ENCODE measurements at regions not wholly inside any gene's neighbourhood (a gene's known extent, or its start where the extent isn't known, plus 50 kb on each side); places are given as distances from the start of the nearest gene placed in this dataset.
"Not testable (repeated sequence)": the region's sequence is repeated elsewhere in the genome, so short reads cannot be mapped to it uniquely, and the experiment has no call there.

DNA sequence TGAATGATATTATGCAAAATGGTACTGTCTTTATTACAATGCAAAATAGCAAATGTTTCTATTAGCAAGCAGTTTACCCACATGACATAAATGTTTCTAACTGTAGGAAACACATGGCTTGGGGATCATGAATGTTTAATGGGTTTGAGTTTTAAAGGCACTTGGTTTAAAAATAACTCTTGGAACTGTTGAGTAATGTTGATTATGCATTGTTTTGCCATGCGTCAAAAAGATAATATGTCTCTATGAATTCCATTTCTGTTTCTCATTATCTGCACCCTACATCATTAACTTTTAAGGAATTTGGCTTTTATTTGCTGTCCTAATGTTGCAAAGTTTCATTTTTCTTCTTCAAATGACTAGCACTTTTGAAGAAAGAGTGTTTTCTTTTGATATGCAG lies 1355.5 kb downstream of the SUCLG1 start:
- Mint-ChIP-seq H3K4me1 (ENCODE audit: low read depth) (no peaks in the 10 kb centered on the region), H3K9me3 (peaks cover 15% of the 10 kb centered on the region)

DNA sequence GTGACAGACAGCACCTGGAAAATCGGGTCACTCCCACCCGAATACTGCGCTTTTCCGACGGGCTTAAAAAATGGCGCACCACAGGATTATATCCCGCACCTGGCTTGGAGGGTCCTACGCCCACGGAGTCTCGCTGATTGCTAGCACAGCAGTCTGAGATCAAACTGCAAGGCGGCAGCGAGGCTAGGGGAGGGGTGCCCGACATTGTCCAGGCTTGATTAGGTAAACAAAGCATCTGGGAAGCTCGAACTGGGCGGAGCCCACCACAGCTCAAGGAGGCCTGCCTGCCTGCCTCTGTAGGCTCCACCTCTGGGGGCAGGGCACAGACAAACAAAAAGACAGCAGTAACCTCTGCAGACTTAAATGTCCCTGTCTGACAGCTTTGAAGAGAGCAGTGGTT lies 1370.0 kb downstream of the SUCLG1 start:
- H3K27me3 Mint-ChIP-seq; H3K27ac Mint-ChIP-seq; H3K9me3 Mint-ChIP-seq; POLR2A ChIA-PET; intact Hi-C loops (cut with micrococcal nuclease); H3K4me3 Mint-ChIP-seq; DNase-seq; H3K36me3 Mint-ChIP-seq; H3K4me1 Mint-ChIP-seq (ENCODE audit: low read depth); CTCF ChIA-PET: not testable (repeated sequence)

More for the DNA sequence above, 1355.5 kb downstream of the SUCLG1 start:
- no peak for DNase-seq
- no peaks in the 10 kb centered on the region for H3K36me3 Mint-ChIP-seq
- CTCF ChIA-PET, result no interaction called here
- POLR2A ChIA-PET, result no interaction called here
- intact Hi-C loops (cut with micrococcal nuclease), result no loop called here
- H3K27me3 Mint-ChIP-seq, result no peaks in the 10 kb centered on the region
- H3K4me3 Mint-ChIP-seq, result no peak overlapping the region
- no peak overlapping the region for H3K27ac Mint-ChIP-seq

DNA sequence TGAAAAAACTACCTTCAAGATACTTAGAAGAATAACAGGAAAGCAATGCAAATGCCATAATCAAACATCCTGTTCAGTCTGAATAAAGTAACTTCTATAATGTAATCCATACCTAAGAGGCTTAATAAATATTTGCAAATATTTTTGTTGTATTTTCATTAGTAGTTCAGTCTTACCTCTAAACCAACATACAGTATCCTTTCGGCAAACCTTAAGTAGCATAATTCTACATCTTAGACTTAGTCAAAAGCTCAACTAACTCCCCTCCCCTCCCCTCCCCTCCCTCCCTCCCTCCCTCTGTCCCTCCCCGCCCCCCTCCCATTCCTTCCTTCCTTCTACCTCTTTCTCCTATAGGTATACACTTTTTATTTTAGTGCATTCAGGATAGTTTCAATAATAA lies 1373.2 kb downstream of the SUCLG1 start:
- no peaks in the 10 kb centered on the region for H3K36me3 Mint-ChIP-seq
- DNase-seq, result no peak
- H3K4me3 Mint-ChIP-seq, result no peak overlapping the region
- intact Hi-C loops (cut with micrococcal nuclease), result no loop called here
- H3K4me1 Mint-ChIP-seq (ENCODE audit: low read depth), result no peaks in the 10 kb centered on the region
- H3K27me3 Mint-ChIP-seq, result no peaks in the 10 kb centered on the region
- no peak overlapping the region for H3K27ac Mint-ChIP-seq
- POLR2A ChIA-PET, result no interaction called here
- no peaks in the 10 kb centered on the region for H3K9me3 Mint-ChIP-seq
- CTCF ChIA-PET, result no interaction called here

DNA sequence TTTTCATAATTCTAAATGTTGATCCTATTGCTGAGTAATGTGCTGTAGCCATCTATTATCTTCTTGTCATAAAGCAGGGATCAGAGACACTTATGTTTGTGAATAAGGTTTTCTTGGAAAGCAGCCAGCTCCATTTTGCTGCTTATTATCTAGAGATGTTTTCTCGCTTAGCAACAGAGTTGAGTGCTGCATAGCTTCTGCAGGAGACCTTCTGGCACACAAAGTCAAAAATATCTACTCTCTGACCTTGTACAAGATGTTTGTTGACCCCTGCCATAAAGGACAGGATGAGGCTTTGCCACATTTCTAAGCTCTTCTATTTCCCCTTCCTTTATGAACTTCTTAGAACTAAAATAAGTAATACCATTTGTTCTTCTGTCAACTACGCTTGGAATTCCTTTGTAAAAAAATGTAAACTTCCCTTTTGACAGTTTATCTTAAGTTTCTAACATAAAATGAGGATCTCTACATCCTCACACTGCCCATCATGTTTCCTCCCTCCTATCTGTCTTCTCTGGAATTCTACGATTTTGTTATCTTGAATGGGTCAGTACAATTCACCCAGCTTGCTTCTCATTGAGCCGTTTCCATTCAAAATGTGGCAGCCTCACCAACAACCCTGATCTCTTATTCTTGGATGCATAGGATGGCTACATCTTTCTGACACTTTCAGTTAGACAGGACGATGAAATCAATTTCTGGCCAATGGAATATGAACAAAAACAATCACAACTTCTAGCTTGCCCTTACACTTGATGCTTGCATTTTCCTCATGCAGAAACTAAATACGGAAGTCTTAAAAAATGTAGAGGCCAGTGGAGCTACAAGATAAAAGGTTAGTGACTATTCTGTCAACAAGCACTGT lies 1377.0 kb downstream of the SUCLG1 start:
- H3K4me3 Mint-ChIP-seq, result no peak overlapping the region
- POLR2A ChIA-PET, result no interaction called here
- no peaks in the 10 kb centered on the region for H3K4me1 Mint-ChIP-seq (ENCODE audit: low read depth)
- H3K27me3 Mint-ChIP-seq, result no peaks in the 10 kb centered on the region
- no peaks in the 10 kb centered on the region for H3K9me3 Mint-ChIP-seq
- CTCF ChIA-PET, result no interaction called here
- H3K36me3 Mint-ChIP-seq, result no peaks in the 10 kb centered on the region
- no peak overlapping the region for H3K27ac Mint-ChIP-seq
- intact Hi-C loops (cut with micrococcal nuclease), result no loop called here
- no peak for DNase-seq

DNA sequence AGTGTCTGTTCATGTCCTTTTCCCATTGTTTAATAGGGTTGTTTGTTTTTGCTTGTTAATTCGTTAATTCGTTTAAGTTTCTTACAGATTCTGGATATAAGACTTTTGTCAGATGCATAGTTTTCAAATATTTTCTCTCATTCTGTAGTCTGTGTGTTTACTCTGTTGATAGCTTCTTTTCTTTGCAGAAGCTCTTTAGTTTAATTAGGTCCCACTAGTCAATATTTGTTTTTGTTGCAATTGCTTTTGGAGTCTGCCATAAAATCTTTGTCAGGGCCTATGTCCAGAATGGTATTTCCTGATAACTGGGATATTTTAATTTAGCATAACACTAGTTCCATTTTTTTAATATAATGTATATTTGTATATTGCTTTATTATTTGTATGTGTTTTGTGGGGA lies 1380.1 kb downstream of the SUCLG1 start:
- no peak overlapping the region for H3K4me3 Mint-ChIP-seq
- intact Hi-C loops (cut with micrococcal nuclease), result no loop called here
- H3K9me3 Mint-ChIP-seq, result no peaks in the 10 kb centered on the region
- CTCF ChIA-PET, result no interaction called here
- no peaks in the 10 kb centered on the region for H3K4me1 Mint-ChIP-seq (ENCODE audit: low read depth)
- no peaks in the 10 kb centered on the region for H3K27me3 Mint-ChIP-seq
- DNase-seq, result no peak
- POLR2A ChIA-PET, result no interaction called here
- H3K36me3 Mint-ChIP-seq, result no peaks in the 10 kb centered on the region
- H3K27ac Mint-ChIP-seq, result no peak overlapping the region

DNA sequence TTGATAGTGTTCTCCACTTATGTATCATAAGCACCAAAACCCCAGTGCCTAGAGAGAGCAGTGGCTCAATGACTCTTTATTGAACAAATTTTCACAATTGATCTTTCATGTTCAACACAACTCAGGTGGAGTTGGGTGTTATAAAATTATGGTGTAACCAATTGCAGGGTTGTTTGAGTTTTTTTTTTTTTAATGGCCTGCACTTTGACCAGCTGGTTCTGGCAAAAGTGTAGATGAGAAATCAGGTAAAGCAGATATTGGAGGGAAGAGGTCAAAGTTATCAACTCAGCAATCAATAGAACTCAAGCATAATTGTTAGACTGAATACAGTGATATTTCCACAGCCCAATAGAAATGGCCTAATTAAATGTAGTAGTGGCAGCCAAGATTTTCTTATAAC lies 1386.3 kb downstream of the SUCLG1 start:
- intact Hi-C loops (cut with micrococcal nuclease), result no loop called here
- CTCF ChIA-PET, result no interaction called here
- H3K9me3 Mint-ChIP-seq, result peaks cover 3% of the 10 kb centered on the region

DNA sequence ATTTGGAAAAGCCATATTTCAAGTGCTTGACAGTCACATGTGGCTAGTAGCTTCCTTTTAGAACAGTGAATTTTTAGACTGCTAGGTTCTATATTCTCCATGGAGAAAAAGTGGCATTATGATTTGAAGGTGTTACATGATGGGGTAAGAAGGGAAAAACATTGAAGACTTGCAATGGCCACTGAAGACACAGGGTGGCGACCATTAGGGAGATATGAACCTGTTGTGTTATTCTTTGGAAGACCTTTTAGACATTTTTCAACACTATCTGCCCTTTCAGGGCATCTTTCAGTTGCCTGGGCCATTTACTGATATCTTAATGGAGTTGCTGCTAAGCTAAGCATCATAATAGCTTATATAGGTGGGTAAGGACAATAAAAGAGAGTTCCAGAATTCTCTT lies 1387.2 kb downstream of the SUCLG1 start:
- Mint-ChIP-seq H3K27ac (no peak overlapping the region), H3K9me3 (peaks cover 3% of the 10 kb centered on the region), H3K36me3 (no peaks in the 10 kb centered on the region), H3K27me3 (no peaks in the 10 kb centered on the region), H3K4me3 (no peak overlapping the region), H3K4me1 (ENCODE audit: low read depth) (no peaks in the 10 kb centered on the region)
- DNase-seq, result no peak
- intact Hi-C loops (cut with micrococcal nuclease), result no loop called here
- ChIA-PET CTCF (interaction anchor here (0.9 kb wide), 1 partner anchor 25 kb away, joined by 3 read pairs; no protein-coding TSS in a partner anchor), POLR2A (no interaction called here)

More for the DNA sequence above, 1386.3 kb downstream of the SUCLG1 start:
- Mint-ChIP-seq H3K4me3 (no peak overlapping the region), H3K4me1 (ENCODE audit: low read depth) (no peaks in the 10 kb centered on the region), H3K36me3 (no peaks in the 10 kb centered on the region), H3K27me3 (no peaks in the 10 kb centered on the region), H3K27ac (no peak overlapping the region)
- POLR2A ChIA-PET, result no interaction called here
- no peak for DNase-seq

DNA sequence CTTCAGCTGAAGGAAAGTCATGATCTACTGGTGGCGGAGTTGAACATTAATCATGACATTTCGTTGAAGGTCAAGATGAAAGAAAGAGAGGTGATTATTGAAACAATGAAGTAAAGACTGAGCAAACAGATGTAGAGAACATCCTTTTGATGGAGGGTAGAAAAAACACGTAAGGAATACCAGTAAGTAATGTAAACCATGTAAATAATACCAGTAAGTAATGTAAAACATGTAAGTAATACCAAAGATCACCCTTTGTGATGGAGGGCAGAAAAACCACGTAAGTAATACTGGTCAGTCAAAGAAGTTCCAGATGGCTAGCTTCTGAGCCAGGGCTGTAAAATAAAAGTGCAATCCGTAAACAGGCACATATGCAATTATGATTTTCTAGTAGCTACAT lies 1387.7 kb downstream of the SUCLG1 start:
- intact Hi-C loops (cut with micrococcal nuclease), result no loop called here
- POLR2A ChIA-PET, result no interaction called here
- Mint-ChIP-seq H3K4me1 (ENCODE audit: low read depth) (no peaks in the 10 kb centered on the region), H3K9me3 (peaks cover 3% of the 10 kb centered on the region), H3K36me3 (no peaks in the 10 kb centered on the region), H3K4me3 (no peak overlapping the region), H3K27me3 (no peaks in the 10 kb centered on the region), H3K27ac (no peak overlapping the region)
- DNase-seq, result no peak
- CTCF ChIA-PET, result no interaction called here

DNA sequence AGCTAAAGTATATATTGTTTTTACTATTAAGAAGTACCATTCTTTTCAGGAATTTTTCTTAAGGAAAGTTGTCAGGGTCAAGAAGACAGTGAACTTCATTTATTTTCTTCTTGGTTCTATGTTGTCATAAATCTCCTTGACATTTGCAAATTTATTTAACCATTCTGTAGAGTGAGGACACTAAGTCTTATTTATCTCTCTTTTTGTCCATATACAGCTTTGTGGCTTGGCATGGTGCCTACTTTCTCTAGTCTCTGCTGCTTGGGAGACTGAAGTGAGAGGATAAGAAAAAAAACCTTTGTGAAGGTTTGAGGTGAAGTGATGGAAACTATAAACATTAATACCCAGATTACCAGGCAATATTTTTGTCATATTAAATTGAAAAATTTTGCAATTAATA lies 1389.4 kb downstream of the SUCLG1 start:
- H3K27me3 Mint-ChIP-seq, result no peaks in the 10 kb centered on the region
- ChIA-PET CTCF (no interaction called here), POLR2A (no interaction called here)

DNA sequence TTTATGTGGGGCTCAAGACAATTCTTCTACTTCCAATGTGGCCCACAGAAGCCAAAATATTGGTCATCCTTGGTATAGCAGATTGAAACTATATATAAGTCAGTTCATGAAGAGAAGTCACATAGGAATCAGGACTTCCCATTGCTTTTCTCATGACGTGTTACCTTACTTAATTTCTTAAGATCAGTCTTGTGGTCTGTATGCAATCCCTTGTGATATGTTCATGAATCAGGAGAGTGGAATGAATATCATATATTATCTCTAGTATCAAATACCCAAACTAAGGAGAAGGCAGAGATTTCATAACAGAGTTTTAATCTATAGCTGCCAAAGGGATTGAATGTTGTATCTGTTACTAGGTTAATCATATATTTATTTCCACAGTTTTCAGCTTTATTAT lies 1390.4 kb downstream of the SUCLG1 start:
- Mint-ChIP-seq H3K27ac (no peak overlapping the region), H3K4me1 (ENCODE audit: low read depth) (no peaks in the 10 kb centered on the region), H3K36me3 (no peaks in the 10 kb centered on the region), H3K27me3 (no peaks in the 10 kb centered on the region), H3K9me3 (peaks cover 6% of the 10 kb centered on the region), H3K4me3 (no peak overlapping the region)
- ChIA-PET CTCF (no interaction called here), POLR2A (no interaction called here)
- DNase-seq, result no peak
- intact Hi-C loops (cut with micrococcal nuclease), result no loop called here

More for the DNA sequence above, 1389.4 kb downstream of the SUCLG1 start:
- Mint-ChIP-seq H3K9me3 (peaks cover 6% of the 10 kb centered on the region), H3K4me3 (no peak overlapping the region), H3K36me3 (no peaks in the 10 kb centered on the region), H3K4me1 (ENCODE audit: low read depth) (no peaks in the 10 kb centered on the region), H3K27ac (no peak overlapping the region)
- intact Hi-C loops (cut with micrococcal nuclease), result no loop called here
- no peak for DNase-seq

DNA sequence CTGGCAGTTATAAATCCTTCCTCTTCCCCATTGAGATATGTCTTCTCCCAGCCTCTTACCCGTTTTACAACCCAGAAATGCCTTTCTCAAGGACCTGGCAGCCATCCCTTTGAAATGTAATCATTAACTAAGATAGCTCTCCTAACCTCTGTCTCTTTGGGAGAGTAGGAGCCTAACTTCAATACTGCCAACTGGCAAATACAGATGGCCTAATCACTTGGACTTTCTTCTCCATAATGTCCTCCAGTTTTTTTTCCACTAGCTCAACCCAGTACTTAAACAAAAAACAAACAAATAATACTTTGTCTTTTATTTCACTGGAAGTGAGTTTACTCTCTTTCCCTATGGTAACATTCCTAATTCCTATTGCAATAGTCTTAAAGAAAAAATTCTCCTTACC lies 1391.1 kb downstream of the SUCLG1 start:
- Mint-ChIP-seq H3K27ac (no peak overlapping the region), H3K4me3 (no peak overlapping the region), H3K27me3 (no peaks in the 10 kb centered on the region), H3K36me3 (no peaks in the 10 kb centered on the region), H3K9me3 (peaks cover 6% of the 10 kb centered on the region), H3K4me1 (ENCODE audit: low read depth) (no peaks in the 10 kb centered on the region)
- intact Hi-C loops (cut with micrococcal nuclease), result no loop called here
- DNase-seq, result no peak
- CTCF ChIA-PET, result no interaction called here
- POLR2A ChIA-PET, result no interaction called here

DNA sequence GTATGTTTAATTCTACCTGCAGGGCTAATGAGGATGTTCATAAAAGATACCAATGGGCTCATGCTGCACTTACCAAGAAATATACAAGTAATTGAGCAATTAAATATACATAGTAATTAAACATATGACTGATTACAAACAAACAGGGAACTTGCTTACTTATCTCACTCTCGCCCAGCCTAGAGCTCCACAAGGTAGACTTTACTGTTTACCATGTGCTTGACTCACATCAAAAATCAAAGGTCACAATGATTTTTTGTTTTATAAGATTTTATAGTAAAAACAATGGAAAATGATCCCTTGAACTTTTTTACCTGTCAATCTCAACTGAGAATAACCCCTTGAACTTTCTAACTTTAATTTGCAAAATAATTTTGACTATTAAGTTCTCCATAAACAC lies 1395.1 kb downstream of the SUCLG1 start:
- Mint-ChIP-seq H3K27me3 (no peaks in the 10 kb centered on the region), H3K9me3 (peaks cover 8% of the 10 kb centered on the region), H3K4me1 (ENCODE audit: low read depth) (no peaks in the 10 kb centered on the region), H3K4me3 (no peak overlapping the region), H3K27ac (no peak overlapping the region), H3K36me3 (no peaks in the 10 kb centered on the region)
- POLR2A ChIA-PET, result no interaction called here
- no peak for DNase-seq
- CTCF ChIA-PET, result no interaction called here
- intact Hi-C loops (cut with micrococcal nuclease), result no loop called here

DNA sequence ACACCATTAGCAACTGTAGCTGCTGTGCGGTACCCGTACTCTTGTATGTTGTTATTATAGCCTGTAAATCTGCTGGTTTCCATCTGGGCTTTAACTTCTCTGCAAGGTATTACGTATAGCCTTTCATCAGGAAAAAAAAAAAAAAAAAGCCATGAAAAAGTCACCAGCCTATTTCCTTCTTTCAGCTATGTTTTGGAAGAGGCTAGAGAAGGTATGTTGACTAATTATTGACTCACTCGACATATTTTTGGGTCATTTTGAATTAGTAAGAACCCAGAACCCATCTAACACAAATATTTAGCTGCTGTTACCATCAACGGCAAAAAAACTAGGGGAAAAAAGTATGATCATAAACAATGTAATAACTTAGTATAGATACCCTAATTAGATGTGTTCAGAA lies 1395.6 kb downstream of the SUCLG1 start:
- no peak overlapping the region for H3K27ac Mint-ChIP-seq
- intact Hi-C loops (cut with micrococcal nuclease), result no loop called here
- H3K4me1 Mint-ChIP-seq (ENCODE audit: low read depth), result no peaks in the 10 kb centered on the region
- no peak overlapping the region for H3K4me3 Mint-ChIP-seq
- no peaks in the 10 kb centered on the region for H3K27me3 Mint-ChIP-seq
- H3K9me3 Mint-ChIP-seq, result peaks cover 8% of the 10 kb centered on the region
- ChIA-PET CTCF (no interaction called here), POLR2A (no interaction called here)
- H3K36me3 Mint-ChIP-seq, result no peaks in the 10 kb centered on the region
- no peak for DNase-seq

Data from activated CD4-positive, alpha-beta memory T cell treated with anti-CD3 and anti-CD28 coated beads for 36 hours (primary cell).